Naive thymus-derived CD4-positive, alpha-beta T cell (primary cell): ENCODE measurements at regions not wholly inside any gene's neighbourhood (a gene's known extent, or its start where the extent isn't known, plus 50 kb on each side); places are given as distances from the start of the nearest gene placed in this dataset.

ENCODE experiments used
- ATAC-seq: fragments of 150-1000 bp; cut with Tn5 transposase; 2 replicates; pipeline ENCODE4 v1.10.0; 2021; ENCODE audit warnings: mild to moderate bottlenecking, moderate library complexity
- CTCF ChIA-PET: fragments of 350-600 bp; sonication (Branson Sonifier 250); formaldehyde crosslinking; loops from one replicate; lab custom pipeline; 2021; ENCODE audit warnings: antibody characterized with exemption; lab: Charles Lee
- POLR2A ChIA-PET: fragments of 350-600 bp; sonication (Branson Sonifier 250); formaldehyde crosslinking; loops from one replicate; lab custom pipeline; 2021; ENCODE audit warnings: antibody characterized with exemption, inconsistent platforms; lab: Charles Lee
- DNase-seq, 9 donors: peaks; one replicate each; pipeline versions ENCODE4 v3.0.0 to v3.0.0-alpha.2; 2020 to 2022; ENCODE audit warnings: mixed read lengths in 1 of 9
- H3K27ac ChIP-seq: one replicate; pipeline ENCODE4 v1.7.0; 2013; ENCODE audit warnings: mild to moderate bottlenecking, low read depth, low read length, moderate library complexity
- H3K27me3 ChIP-seq, 2 donors: one replicate each; pipeline ENCODE4 v1.7.0; 2013; ENCODE audit warnings: low read length in 2 of 2, mild to moderate bottlenecking in 2 of 2, moderate library complexity in 2 of 2; ENCODE audit not compliant: control insufficient read depth in 2 of 2, insufficient read depth in 2 of 2
- H3K36me3 ChIP-seq, 3 experiments: 1 replicate in 2 of 3; 2 replicates in 1 of 3; pipeline ENCODE4 v1.7.0; 2013; ENCODE audit warnings: low read length in 3 of 3, mild to moderate bottlenecking in 3 of 3, moderate library complexity in 1 of 3; ENCODE audit not compliant: insufficient read depth in 3 of 3, control insufficient read depth in 2 of 3
- H3K4me1 ChIP-seq, 2 donors: one replicate each; pipeline ENCODE4 v1.7.0; 2013; ENCODE audit warnings: low read length in 2 of 2, mild to moderate bottlenecking in 2 of 2, moderate library complexity in 1 of 2; ENCODE audit not compliant: control insufficient read depth in 2 of 2, insufficient read depth in 2 of 2
- H3K4me3 ChIP-seq: 2 replicates; pipeline ENCODE4 v1.7.0; 2013; ENCODE audit warnings: mild to moderate bottlenecking, low read length
- H3K9me3 ChIP-seq, 3 experiments: 1 replicate in 2 of 3; 2 replicates in 1 of 3; pipeline ENCODE4 v1.7.0; 2013; ENCODE audit warnings: low read length in 3 of 3; ENCODE audit not compliant: control insufficient read depth in 2 of 3
- H3K27ac Mint-ChIP-seq, 9 donors: one replicate each; pipeline ENCODE4 v1.8.0; 2020 to 2022; ENCODE audit warnings: mixed read lengths in 9 of 9, mild to moderate bottlenecking in 8 of 9, moderate library complexity in 5 of 9, inconsistent platforms in 2 of 9
- H3K27me3 Mint-ChIP-seq, 5 donors: one replicate each; pipeline ENCODE4 v1.8.0; 2021 to 2022; ENCODE audit warnings: mixed read lengths in 5 of 5, mild to moderate bottlenecking in 1 of 5
- H3K36me3 Mint-ChIP-seq, 5 donors: one replicate each; pipeline ENCODE4 v1.8.0; 2020 to 2022; ENCODE audit warnings: mixed read lengths in 5 of 5, mild to moderate bottlenecking in 3 of 5, inconsistent platforms in 1 of 5
- H3K4me1 Mint-ChIP-seq, 7 donors: one replicate each; pipeline ENCODE4 v1.8.0; 2020 to 2022; ENCODE audit warnings: mixed read lengths in 7 of 7, mild to moderate bottlenecking in 3 of 7, inconsistent platforms in 1 of 7
- H3K4me3 Mint-ChIP-seq, 10 donors: one replicate each; pipeline ENCODE4 v1.8.0; 2020 to 2022; ENCODE audit warnings: mild to moderate bottlenecking in 10 of 10, mixed read lengths in 10 of 10, moderate library complexity in 6 of 10, inconsistent platforms in 2 of 10
- H3K9me3 Mint-ChIP-seq, 11 donors: one replicate each; pipeline ENCODE4 v1.8.0; 2020 to 2022; ENCODE audit warnings: mixed read lengths in 11 of 11, mild to moderate bottlenecking in 4 of 11, inconsistent platforms in 1 of 11, moderate library complexity in 1 of 11
- intact Hi-C, 2 donors: fragments of 100-400 bp; cut with micrococcal nuclease; formaldehyde crosslinking; loops; one replicate each; pipeline ENCODE4 v1.15.1; 2023

DNA sequence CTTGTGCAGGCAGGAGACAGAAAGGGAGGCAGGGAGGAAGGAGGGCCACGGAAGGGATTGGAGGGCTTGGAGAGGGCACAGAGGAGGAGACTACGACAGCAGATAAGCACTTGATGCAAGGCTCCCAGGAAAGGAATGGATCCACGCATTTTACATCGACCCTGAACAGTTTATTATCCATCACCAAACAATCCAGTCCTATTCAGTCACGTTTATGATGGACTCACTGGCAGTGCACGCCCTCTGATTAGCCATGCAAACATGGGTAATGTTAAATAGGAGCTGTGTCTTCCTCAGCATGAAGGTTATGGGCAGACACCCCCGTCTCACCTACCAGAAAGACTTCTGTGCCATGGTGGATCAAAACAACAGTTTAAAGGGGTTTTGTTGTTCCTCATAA, 80.2 kb upstream of the SNRK start:
- Mint-ChIP-seq H3K36me3 (peaks cover 0 to 5% (median 0%) of the 10 kb centered on the region in 5 donors), H3K4me1 (peaks cover 4 to 12% (median 8%) of the 10 kb centered on the region in 7 donors), H3K27ac (no peak overlapping the region), H3K27me3 (peaks cover 0 to 8% (median 0%) of the 10 kb centered on the region in 5 donors), H3K9me3 (peaks cover 0 to 3% (median 0%) of the 10 kb centered on the region in 11 donors), H3K4me3 (no peak overlapping the region)
- intact Hi-C loops = no loop called here
- no peaks in the 10 kb centered on the region for H3K9me3 ChIP-seq
- POLR2A ChIA-PET = no interaction called here
- H3K27ac ChIP-seq = no peak overlapping the region
- H3K4me3 ChIP-seq = no peak overlapping the region
- no peaks in the 10 kb centered on the region for H3K36me3 ChIP-seq
- DNase-seq = no peak
- H3K27me3 ChIP-seq = no peaks in the 10 kb centered on the region
- no peak for ATAC-seq
- H3K4me1 ChIP-seq = peaks cover 0 to 3% of the 10 kb centered on the region in 2 donors
- CTCF ChIA-PET = no interaction called here

DNA sequence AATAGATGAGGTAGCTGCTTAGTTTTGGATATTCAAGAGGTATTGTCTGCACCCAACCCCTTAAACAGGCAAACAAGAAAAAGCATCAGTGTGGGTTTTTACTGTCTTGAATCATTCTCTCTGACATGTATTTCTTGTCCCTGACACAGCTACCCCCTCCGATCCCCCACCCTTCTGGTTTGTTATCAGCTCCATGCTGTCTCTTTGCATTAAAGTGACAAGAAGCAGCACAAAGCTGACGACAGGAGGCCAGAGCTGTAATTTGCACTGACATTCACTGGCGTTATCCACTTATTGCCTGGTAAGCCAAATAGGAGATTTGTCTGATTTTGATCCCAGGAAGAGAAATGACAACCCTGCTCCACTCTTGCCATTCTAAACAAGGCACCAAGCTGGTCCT, 83.3 kb upstream of the SNRK start:
- Histone ChIP-seq H3K27ac (no peak overlapping the region), H3K36me3 (no peaks in the 10 kb centered on the region), H3K9me3 (no peaks in the 10 kb centered on the region), H3K4me3 (no peak overlapping the region), H3K27me3 (no peaks in the 10 kb centered on the region), H3K4me1 (peaks cover 3 to 17% of the 10 kb centered on the region in 2 donors)
- no peak for DNase-seq
- peaks cover 0 to 19% (median 0%) of the 10 kb centered on the region in 5 donors for H3K27me3 Mint-ChIP-seq
- H3K9me3 Mint-ChIP-seq = peaks cover 0 to 6% (median 0%) of the 10 kb centered on the region in 11 donors
- POLR2A ChIA-PET = interaction anchor here (2.2 kb wide), 1 partner anchor 9 kb away, joined by 9 read pairs; no protein-coding TSS in a partner anchor
- ATAC-seq = no peak
- intact Hi-C loops = no loop called here
- CTCF ChIA-PET = no interaction called here
- H3K4me1 Mint-ChIP-seq = peaks cover 16 to 37% (median 32%) of the 10 kb centered on the region in 7 donors
- peaks cover 0 to 15% (median 0%) of the 10 kb centered on the region in 5 donors for H3K36me3 Mint-ChIP-seq
- H3K27ac Mint-ChIP-seq = no peak overlapping the region
- H3K4me3 Mint-ChIP-seq = no peak overlapping the region

DNA sequence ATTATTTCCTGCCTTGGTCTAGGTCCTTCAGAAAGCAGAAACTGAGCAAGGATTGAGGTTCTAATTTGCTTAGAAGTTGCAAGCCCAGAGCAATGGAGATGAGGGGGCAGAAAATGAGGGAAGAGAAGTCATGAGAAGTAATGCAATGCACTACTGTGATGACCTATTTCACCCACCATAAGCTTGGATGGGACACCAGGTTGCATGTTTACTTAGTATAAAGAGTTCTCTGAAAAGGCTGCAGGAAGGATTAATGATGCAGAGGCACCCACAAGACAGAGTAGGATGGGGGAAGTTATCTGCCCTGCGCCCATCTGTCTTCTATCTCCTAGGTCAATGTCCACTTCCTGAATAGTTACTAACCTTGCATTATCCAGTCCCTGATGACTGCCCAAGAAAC, 84.8 kb upstream of the SNRK start:
- ChIA-PET POLR2A (interaction anchor here (0.8 to 1.3 kb wide), 2 partner anchors 27 to 214 kb away, joined by 3 to 4 read pairs; no protein-coding TSS in a partner anchor), CTCF (interaction anchor here (0.6 kb wide), 1 partner anchor 16 kb away, joined by 3 read pairs; no protein-coding TSS in a partner anchor)
- H3K4me3 ChIP-seq = no peak overlapping the region
- Mint-ChIP-seq H3K27ac (peak overlapping the region in 1 of 9 donors; percentile 69), H3K27me3 (peaks cover 0 to 22% (median 0%) of the 10 kb centered on the region in 5 donors), H3K36me3 (peaks cover 0 to 18% (median 0%) of the 10 kb centered on the region in 5 donors), H3K9me3 (peaks cover 0 to 6% (median 0%) of the 10 kb centered on the region in 11 donors), H3K4me1 (peaks cover 23 to 51% (median 46%) of the 10 kb centered on the region in 7 donors), H3K4me3 (no peak overlapping the region)
- no peaks in the 10 kb centered on the region for H3K36me3 ChIP-seq
- H3K4me1 ChIP-seq = peaks cover 3 to 29% of the 10 kb centered on the region in 2 donors
- DNase-seq (no peak), ATAC-seq (no peak)
- H3K9me3 ChIP-seq = no peaks in the 10 kb centered on the region
- H3K27ac ChIP-seq = no peak overlapping the region
- intact Hi-C loops = no loop called here
- H3K27me3 ChIP-seq = no peaks in the 10 kb centered on the region

DNA sequence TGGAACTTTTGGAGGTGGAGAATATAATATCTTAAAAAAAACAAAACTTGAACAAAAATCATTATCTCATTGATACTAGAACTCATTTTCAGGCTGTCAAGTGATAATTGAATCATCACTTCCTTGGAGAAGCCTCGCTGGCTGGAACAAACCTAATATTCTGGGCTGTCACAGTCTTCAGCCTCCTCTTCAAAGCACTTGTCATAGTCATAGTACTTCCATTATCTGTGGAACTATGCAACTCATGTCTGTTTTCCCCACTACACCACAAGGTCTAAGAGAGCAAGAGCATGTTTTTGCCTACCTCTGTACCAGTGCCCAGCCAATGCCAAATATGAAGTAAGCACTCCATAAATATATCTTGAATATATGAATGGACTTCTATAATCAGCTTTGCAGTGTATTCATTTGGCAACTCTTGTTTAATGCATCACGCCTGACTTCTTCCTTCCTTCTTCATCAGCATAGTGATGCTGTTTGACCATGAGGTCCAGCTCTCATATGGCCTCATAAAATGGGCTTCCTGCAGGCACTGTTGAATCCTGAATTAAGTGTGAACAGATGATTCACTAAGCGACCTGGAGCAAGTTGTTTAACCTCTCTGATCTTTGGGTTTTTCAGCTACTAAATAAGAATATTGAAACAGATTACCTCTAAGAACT, 86.6 kb upstream of the SNRK start:
- H3K9me3 Mint-ChIP-seq = peaks cover 0 to 8% (median 0%) of the 10 kb centered on the region in 11 donors
- peaks cover 35 to 69% (median 63%) of the 10 kb centered on the region in 7 donors for H3K4me1 Mint-ChIP-seq
- H3K27ac Mint-ChIP-seq = peak overlapping the region in 1 of 9 donors; percentile 98
- intact Hi-C loops = loop anchor here in 1 of 2 donors (1.0 to 10.0 kb wide), 2 partner anchors 37 to 175 kb away; no protein-coding TSS in a partner anchor
- ATAC-seq (no peak), DNase-seq (no peak)
- peaks cover 0 to 23% (median 0%) of the 10 kb centered on the region in 5 donors for H3K27me3 Mint-ChIP-seq
- Histone ChIP-seq H3K36me3 (no peaks in the 10 kb centered on the region), H3K27ac (no peak overlapping the region), H3K27me3 (no peaks in the 10 kb centered on the region), H3K4me3 (no peak overlapping the region), H3K9me3 (no peaks in the 10 kb centered on the region), H3K4me1 (peaks cover 8 to 47% of the 10 kb centered on the region in 2 donors)
- POLR2A ChIA-PET = interaction anchor here (0.6 to 3.1 kb wide), 8 partner anchors 9 to 119 kb away, joined by 3 to 10 read pairs (median 4); no protein-coding TSS in a partner anchor
- peaks cover 0 to 18% (median 0%) of the 10 kb centered on the region in 5 donors for H3K36me3 Mint-ChIP-seq
- H3K4me3 Mint-ChIP-seq = no peak overlapping the region
- CTCF ChIA-PET = interaction anchor here (0.7 kb wide), 2 partner anchors 16 to 178 kb away, joined by 3 read pairs; no protein-coding TSS in a partner anchor

GRCh38 chr3:43198791-43199644, 87.3 kb upstream of the SNRK start:
- H3K36me3 Mint-ChIP-seq = peaks cover 0 to 18% (median 0%) of the 10 kb centered on the region in 5 donors
- peaks cover 41 to 77% (median 71%) of the 10 kb centered on the region in 7 donors for H3K4me1 Mint-ChIP-seq
- no peak overlapping the region for H3K4me3 ChIP-seq
- ChIA-PET CTCF (interaction anchor here (0.6 to 1.1 kb wide), 6 partner anchors 12 to 178 kb away, joined by 3 to 5 read pairs (median 3); no protein-coding TSS in a partner anchor), POLR2A (interaction anchor here (0.9 to 3.1 kb wide), 9 partner anchors 9 to 51 kb away, joined by 3 to 10 read pairs (median 4); no protein-coding TSS in a partner anchor)
- peaks cover 16 to 54% of the 10 kb centered on the region in 2 donors for H3K4me1 ChIP-seq
- no peak for DNase-seq
- H3K36me3 ChIP-seq = no peaks in the 10 kb centered on the region
- H3K27ac Mint-ChIP-seq = peak overlapping the region in 5 of 9 donors; percentile 3 to 98 (median 18)
- H3K27me3 ChIP-seq = no peaks in the 10 kb centered on the region
- peaks cover 0 to 8% (median 0%) of the 10 kb centered on the region in 11 donors for H3K9me3 Mint-ChIP-seq
- no peaks in the 10 kb centered on the region for H3K9me3 ChIP-seq
- no peak for ATAC-seq
- intact Hi-C loops = loop anchor here in 1 of 2 donors (1.0 to 10.0 kb wide), 2 partner anchors 37 to 174 kb away; no protein-coding TSS in a partner anchor
- peak overlapping the region in 5 of 10 donors; percentile 45 to 65 (median 51) for H3K4me3 Mint-ChIP-seq
- H3K27me3 Mint-ChIP-seq = peaks cover 0 to 23% (median 0%) of the 10 kb centered on the region in 5 donors
- no peak overlapping the region for H3K27ac ChIP-seq

DNA sequence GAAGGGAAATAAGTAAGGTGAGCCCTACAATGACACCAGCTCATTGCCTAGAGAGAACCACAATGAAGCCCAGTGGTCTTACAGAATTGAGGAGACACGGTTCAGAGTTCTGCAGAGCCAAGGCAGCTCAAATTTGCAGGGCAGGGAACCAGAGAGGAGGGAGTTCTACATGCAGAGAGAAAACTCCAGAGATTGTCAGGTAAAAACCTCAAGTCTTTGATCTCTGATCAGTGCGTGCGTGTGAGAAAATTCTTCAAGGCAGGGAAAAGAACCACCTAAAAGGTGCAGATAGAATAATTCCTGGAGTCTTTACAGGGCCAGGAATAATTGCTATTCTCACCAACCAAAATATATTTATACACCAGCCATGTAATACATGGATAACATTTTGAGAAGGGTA, 88.0 kb upstream of the SNRK start:
- H3K4me1 ChIP-seq = peaks cover 23 to 62% of the 10 kb centered on the region in 2 donors
- H3K4me3 ChIP-seq = peak overlapping the region; percentile 11
- peaks cover 0 to 18% (median 0%) of the 10 kb centered on the region in 5 donors for H3K36me3 Mint-ChIP-seq
- peaks cover 46 to 84% (median 77%) of the 10 kb centered on the region in 7 donors for H3K4me1 Mint-ChIP-seq
- ChIA-PET CTCF (interaction anchor here (0.6 to 1.1 kb wide), 6 partner anchors 13 to 99 kb away, joined by 3 to 5 read pairs (median 3); no protein-coding TSS in a partner anchor), POLR2A (interaction anchor here (0.9 to 3.1 kb wide), 9 partner anchors 14 to 52 kb away, joined by 3 to 10 read pairs (median 5); no protein-coding TSS in a partner anchor)
- peak overlapping the region in 5 of 9 donors; percentile 3 to 98 (median 9) for H3K27ac Mint-ChIP-seq
- peak; percentile 47 for ATAC-seq
- intact Hi-C loops = loop anchor here in 1 of 2 donors (10.0 kb wide), 1 partner anchor 174 kb away; no protein-coding TSS in a partner anchor
- no peaks in the 10 kb centered on the region for H3K36me3 ChIP-seq
- no peaks in the 10 kb centered on the region for H3K27me3 ChIP-seq
- peaks cover 0 to 23% (median 0%) of the 10 kb centered on the region in 5 donors for H3K27me3 Mint-ChIP-seq
- H3K9me3 Mint-ChIP-seq = peaks cover 0 to 8% (median 0%) of the 10 kb centered on the region in 11 donors
- no peaks in the 10 kb centered on the region for H3K9me3 ChIP-seq
- peak overlapping the region in 9 of 10 donors; percentile 19 to 69 (median 51) for H3K4me3 Mint-ChIP-seq
- DNase-seq = peak in 2 of 9 donors; percentile 29 to 35
- no peak overlapping the region for H3K27ac ChIP-seq
